Smooth muscle cell (in vitro differentiated cells): ENCODE measurements at regions not wholly inside any gene's neighbourhood (a gene's known extent, or its start where the extent isn't known, plus 50 kb on each side); places are given as distances from the start of the nearest gene placed in this dataset.

ENCODE experiments used
- DNase-seq: peaks from one replicate; lab custom pipeline; 2025; ENCODE audit not compliant: unreplicated experiment; lab: John Stamatoyannopoulos, UW
- H2AFZ ChIP-seq: fragments of 200-600 bp; sonication (generic); 2 replicates; pipeline ENCODE4 v1.6.0; 2016; ENCODE audit warnings: antibody characterized with exemption, low read depth, mild to moderate bottlenecking
- H3F3A ChIP-seq: fragments of 200-600 bp; sonication (generic); 2 replicates; pipeline ENCODE4 v1.6.0; 2017; ENCODE audit warnings: antibody characterized with exemption, low read depth
- H3K27ac ChIP-seq: fragments of 200-600 bp; sonication (generic); 2 replicates; pipeline ENCODE4 v1.5.1; 2016; ENCODE audit warnings: low read depth, mild to moderate bottlenecking
- H3K27me3 ChIP-seq: fragments of 200-600 bp; sonication (generic); 2 replicates; pipeline ENCODE4 v1.6.1; 2016; ENCODE audit warnings: low read depth, mild to moderate bottlenecking
- H3K36me3 ChIP-seq: fragments of 200-600 bp; sonication (generic); 2 replicates; pipeline ENCODE4 v1.5.1; 2016; ENCODE audit warnings: low read depth
- H3K4me1 ChIP-seq: fragments of 200-600 bp; sonication (generic); 2 replicates; pipeline ENCODE4 v1.5.1; 2016; ENCODE audit warnings: low read depth
- H3K4me2 ChIP-seq: fragments of 200-600 bp; sonication (generic); 2 replicates; pipeline ENCODE4 v1.6.0; 2016; ENCODE audit warnings: mild to moderate bottlenecking
- H3K4me3 ChIP-seq: fragments of 200-600 bp; sonication (generic); 2 replicates; pipeline ENCODE4 v1.5.1; 2016; ENCODE audit warnings: mild to moderate bottlenecking
- H3K79me2 ChIP-seq: fragments of 200-600 bp; sonication (generic); 2 replicates; pipeline ENCODE4 v1.6.0; 2016; ENCODE audit warnings: low read depth, mild to moderate bottlenecking
- H3K9ac ChIP-seq: fragments of 200-600 bp; sonication (generic); 2 replicates; pipeline ENCODE4 v1.6.0; 2016; ENCODE audit warnings: low read depth
- H3K9me3 ChIP-seq: fragments of 200-600 bp; sonication (generic); replicated peaks from 2 replicates; pipeline ENCODE4 v1.5.1; 2016; ENCODE audit warnings: low read depth
- H4K20me1 ChIP-seq: fragments of 200-600 bp; sonication (generic); 2 replicates; pipeline ENCODE4 v1.6.0; 2016; ENCODE audit warnings: low read depth
- CTCF ChIP-seq: fragments of 200-600 bp; sonication (generic); IDR thresholded peaks from 2 replicates; pipeline ENCODE4 v1.5.1; 2017; ENCODE audit warnings: borderline replicate concordance, mild to moderate bottlenecking, antibody characterized with exemption; ENCODE audit not compliant: insufficient read depth, poor library complexity, severe bottlenecking
- WGBS: methylation state at CpG from one replicate; pipeline ENCODE4 v1.1.7; 2016; ENCODE audit warnings: low lambda C conversion rate; 5-methylcytosine and 5-hydroxymethylcytosine counted together

- H3K4me3 ChIP-seq = no peak overlapping the region
- TF ChIP-seq CTCF = no peak
- H3K27ac ChIP-seq = no peak overlapping the region
- no peaks in the 10 kb centered on the region for H3K79me2 ChIP-seq
- DNase-seq = no peak
- H3K9me3 ChIP-seq = no peaks in the 10 kb centered on the region
- H3K9ac ChIP-seq = no peak overlapping the region
- H3K27me3 ChIP-seq = no peaks in the 10 kb centered on the region
- no peaks in the 10 kb centered on the region for H4K20me1 ChIP-seq
- no peaks in the 10 kb centered on the region for H3K36me3 ChIP-seq
- 98% methylated on average over 8 of the region's 8 CpGs for WGBS
- no peaks in the 10 kb centered on the region for H3F3A ChIP-seq
- H3K4me2 ChIP-seq = no peak overlapping the region
- H2AFZ ChIP-seq = no peak overlapping the region
- no peaks in the 10 kb centered on the region for H3K4me1 ChIP-seq
These were observed 164.8 kb upstream of the DTNBP1 start for GRCh38 chr6:15827496-15828255.

DNA sequence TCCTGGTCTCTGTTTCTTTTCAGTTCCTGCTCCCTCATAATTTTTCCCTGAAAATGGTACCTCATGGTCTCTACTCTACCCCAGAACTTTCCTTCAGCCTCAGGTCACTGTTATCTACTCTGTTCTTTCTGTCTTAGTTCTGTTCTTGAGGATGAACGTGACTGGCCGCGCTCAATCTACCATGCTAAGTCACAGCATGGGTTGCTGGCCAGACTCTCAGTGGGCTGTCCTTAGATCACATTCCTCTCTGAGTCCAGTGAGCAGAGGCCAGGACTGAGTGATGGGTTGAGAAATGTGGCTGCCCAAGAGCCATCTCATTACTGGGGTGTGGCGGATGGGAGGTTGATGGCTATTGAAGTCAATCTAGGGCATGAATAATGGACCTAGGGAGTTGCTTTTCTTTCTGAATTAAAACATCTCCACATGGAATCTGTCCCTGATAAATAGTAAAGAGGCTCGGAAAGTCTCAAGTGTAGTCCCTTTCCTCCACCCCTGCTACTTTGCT is 164.0 kb upstream of the DTNBP1 start:
- H3F3A ChIP-seq = no peaks in the 10 kb centered on the region
- no peaks in the 10 kb centered on the region for H3K79me2 ChIP-seq
- no peak overlapping the region for H3K9ac ChIP-seq
- H3K36me3 ChIP-seq = no peaks in the 10 kb centered on the region
- H3K27ac ChIP-seq = no peak overlapping the region
- H3K9me3 ChIP-seq = no peaks in the 10 kb centered on the region
- H3K4me2 ChIP-seq = no peak overlapping the region
- no peaks in the 10 kb centered on the region for H3K4me1 ChIP-seq
- H4K20me1 ChIP-seq = no peaks in the 10 kb centered on the region
- no peaks in the 10 kb centered on the region for H3K27me3 ChIP-seq
- 97% methylated on average over 5 of the region's 5 CpGs for WGBS
- no peak overlapping the region for H3K4me3 ChIP-seq
- DNase-seq = no peak
- H2AFZ ChIP-seq = no peak overlapping the region
- no peak for TF ChIP-seq CTCF

DNA sequence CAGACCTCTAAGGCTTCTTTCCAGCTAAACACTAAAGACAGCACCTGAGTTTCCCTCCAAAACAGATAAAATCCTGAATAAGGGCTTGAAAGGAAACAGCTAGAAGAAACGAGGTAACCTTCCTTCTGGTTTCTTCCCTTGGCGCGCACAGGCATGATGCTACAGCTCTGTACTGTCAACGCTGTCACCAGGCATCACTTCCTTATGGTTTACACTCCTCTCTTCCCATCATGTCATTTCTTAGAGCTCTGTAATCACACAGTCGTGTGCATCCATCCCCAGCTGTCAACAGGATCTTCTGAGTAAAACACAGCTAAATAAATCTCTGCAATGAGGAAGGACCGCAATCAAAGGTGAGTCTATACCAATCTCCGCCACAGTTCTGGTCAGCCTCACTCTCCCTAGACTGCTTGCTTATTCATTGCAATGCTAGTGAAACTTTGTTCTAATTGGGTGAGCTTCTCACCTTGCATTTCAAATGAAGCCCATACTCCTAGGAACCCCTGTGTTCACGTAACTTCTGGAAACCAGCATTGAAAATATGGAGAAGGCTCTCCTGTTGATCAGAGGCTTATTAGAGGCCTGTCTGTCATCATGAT is 162.6 kb upstream of the DTNBP1 start:
- no peaks in the 10 kb centered on the region for H3K9me3 ChIP-seq
- no peak overlapping the region for H3K9ac ChIP-seq
- H4K20me1 ChIP-seq = no peaks in the 10 kb centered on the region
- no peak overlapping the region for H3K27ac ChIP-seq
- H3K4me2 ChIP-seq = no peak overlapping the region
- WGBS = 87% methylated on average over 8 of the region's 8 CpGs
- no peaks in the 10 kb centered on the region for H3K4me1 ChIP-seq
- TF ChIP-seq CTCF = no peak
- DNase-seq = no peak
- H3K27me3 ChIP-seq = no peaks in the 10 kb centered on the region
- H2AFZ ChIP-seq = no peak overlapping the region
- no peaks in the 10 kb centered on the region for H3K79me2 ChIP-seq
- H3K4me3 ChIP-seq = no peak overlapping the region
- H3F3A ChIP-seq = no peaks in the 10 kb centered on the region
- H3K36me3 ChIP-seq = no peaks in the 10 kb centered on the region
